ENCODE measurements at regions not wholly inside any gene's neighbourhood (a gene's known extent, or its start where the extent isn't known, plus 50 kb on each side); places are given as distances from the start of the nearest gene placed in this dataset.

GRCh38 chr5:130277002-130277401, 372.7 kb downstream of the CHSY3 start:
- Histone ChIP-seq H3K36me3 (ENCODE audit: insufficient read depth, low read length) (no peaks in the 10 kb centered on the region), H3K4me1 (ENCODE audit: insufficient read depth, low read length) (peaks cover 21% of the 10 kb centered on the region), H2AFZ (ENCODE audit: low read length) (no peak overlapping the region), H3K27me3 (ENCODE audit: insufficient read depth, low read length) (no peaks in the 10 kb centered on the region), H3K27ac (ENCODE audit: low read depth, low read length) (no peak overlapping the region), H3K4me3 (ENCODE audit: insufficient read depth, low read length) (no peak overlapping the region), H3K9me3 (ENCODE audit: low read depth, low read length) (no peaks in the 10 kb centered on the region), H4K20me1 (ENCODE audit: insufficient read depth, low read length) (no peaks in the 10 kb centered on the region), H3K4me2 (ENCODE audit: insufficient read depth, low read length) (no peak overlapping the region), H3K79me2 (ENCODE audit: insufficient read depth, low read length) (no peaks in the 10 kb centered on the region)
- no peak for DNase-seq (ENCODE audit: insufficient read length, low spot score, missing footprints)
- TF ChIP-seq, protein P1, sequence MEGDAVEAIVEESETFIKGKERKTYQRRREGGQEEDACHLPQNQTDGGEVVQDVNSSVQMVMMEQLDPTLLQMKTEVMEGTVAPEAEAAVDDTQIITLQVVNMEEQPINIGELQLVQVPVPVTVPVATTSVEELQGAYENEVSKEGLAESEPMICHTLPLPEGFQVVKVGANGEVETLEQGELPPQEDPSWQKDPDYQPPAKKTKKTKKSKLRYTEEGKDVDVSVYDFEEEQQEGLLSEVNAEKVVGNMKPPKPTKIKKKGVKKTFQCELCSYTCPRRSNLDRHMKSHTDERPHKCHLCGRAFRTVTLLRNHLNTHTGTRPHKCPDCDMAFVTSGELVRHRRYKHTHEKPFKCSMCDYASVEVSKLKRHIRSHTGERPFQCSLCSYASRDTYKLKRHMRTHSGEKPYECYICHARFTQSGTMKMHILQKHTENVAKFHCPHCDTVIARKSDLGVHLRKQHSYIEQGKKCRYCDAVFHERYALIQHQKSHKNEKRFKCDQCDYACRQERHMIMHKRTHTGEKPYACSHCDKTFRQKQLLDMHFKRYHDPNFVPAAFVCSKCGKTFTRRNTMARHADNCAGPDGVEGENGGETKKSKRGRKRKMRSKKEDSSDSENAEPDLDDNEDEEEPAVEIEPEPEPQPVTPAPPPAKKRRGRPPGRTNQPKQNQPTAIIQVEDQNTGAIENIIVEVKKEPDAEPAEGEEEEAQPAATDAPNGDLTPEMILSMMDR (IDR thresholded peaks at IDR 0.05; ENCODE audit: extremely low read depth, low read depth, low read length): no peak

DNA sequence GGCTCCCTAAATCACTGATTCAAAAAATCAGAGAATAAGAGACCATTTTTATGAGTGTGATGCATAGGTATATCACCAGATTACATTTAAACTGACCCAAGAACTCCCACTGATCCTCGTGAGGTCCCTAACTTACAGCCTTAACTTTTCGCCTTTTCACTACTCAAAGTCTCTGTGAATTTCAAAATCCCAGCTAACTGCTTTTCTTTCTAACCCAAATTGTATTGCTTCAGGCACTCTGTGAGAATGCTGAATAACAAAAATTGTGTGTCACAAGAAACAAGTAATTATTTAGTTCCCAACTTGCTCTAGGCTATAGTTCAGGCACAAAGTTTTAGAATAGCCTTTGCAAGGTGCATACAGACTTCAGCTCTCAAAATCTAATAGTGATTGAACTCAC, 368.6 kb downstream of the CHSY3 start:
- Histone ChIP-seq H3K27ac (ENCODE audit: low read depth, low read length) (no peak overlapping the region), H3K4me2 (ENCODE audit: insufficient read depth, low read length) (no peak overlapping the region), H3K36me3 (ENCODE audit: insufficient read depth, low read length) (no peaks in the 10 kb centered on the region), H3K9me3 (ENCODE audit: low read depth, low read length) (no peaks in the 10 kb centered on the region), H3K79me2 (ENCODE audit: insufficient read depth, low read length) (no peaks in the 10 kb centered on the region), H3K4me1 (ENCODE audit: insufficient read depth, low read length) (no peaks in the 10 kb centered on the region), H3K4me3 (ENCODE audit: insufficient read depth, low read length) (no peak overlapping the region), H4K20me1 (ENCODE audit: insufficient read depth, low read length) (no peaks in the 10 kb centered on the region), H3K27me3 (ENCODE audit: insufficient read depth, low read length) (no peaks in the 10 kb centered on the region), H2AFZ (ENCODE audit: low read length) (no peak overlapping the region)
- peak; percentile 10 for DNase-seq (ENCODE audit: insufficient read length, low spot score, missing footprints)
- TF ChIP-seq, protein P1 (IDR thresholded peaks at IDR 0.05; ENCODE audit: extremely low read depth, low read depth, low read length): no peak

DNA sequence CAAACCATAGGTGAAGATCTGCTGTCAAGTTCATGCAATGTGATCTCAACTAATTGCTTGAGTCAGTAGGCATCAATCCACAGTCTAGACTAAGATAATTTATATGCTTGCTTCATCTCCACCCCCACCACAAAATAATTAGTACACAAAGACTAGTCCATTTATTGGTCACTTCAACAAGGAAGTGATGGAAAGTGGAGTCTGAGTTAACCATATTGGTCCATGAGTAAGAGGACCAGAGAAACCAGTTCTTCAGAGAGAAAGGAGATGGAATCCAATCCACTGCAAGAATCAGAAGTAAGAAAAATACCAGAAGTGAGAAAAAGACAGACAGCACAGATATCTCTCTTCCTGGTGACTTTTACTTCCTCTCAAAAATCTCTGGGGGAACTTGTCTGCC, 366.5 kb downstream of the CHSY3 start:
- no peak overlapping the region for H3K4me3 ChIP-seq (ENCODE audit: insufficient read depth, low read length)
- no peaks in the 10 kb centered on the region for H3K27me3 ChIP-seq (ENCODE audit: insufficient read depth, low read length)
- no peaks in the 10 kb centered on the region for H3K4me1 ChIP-seq (ENCODE audit: insufficient read depth, low read length)
- H4K20me1 ChIP-seq (ENCODE audit: insufficient read depth, low read length): no peaks in the 10 kb centered on the region
- H3K36me3 ChIP-seq (ENCODE audit: insufficient read depth, low read length): no peaks in the 10 kb centered on the region
- no peaks in the 10 kb centered on the region for H3K9me3 ChIP-seq (ENCODE audit: low read depth, low read length)
- TF ChIP-seq, protein P1 (IDR thresholded peaks at IDR 0.05; ENCODE audit: extremely low read depth, low read depth, low read length): no peak
- no peak for DNase-seq (ENCODE audit: insufficient read length, low spot score, missing footprints)
- no peak overlapping the region for H2AFZ ChIP-seq (ENCODE audit: low read length)
- no peaks in the 10 kb centered on the region for H3K79me2 ChIP-seq (ENCODE audit: insufficient read depth, low read length)
- H3K4me2 ChIP-seq (ENCODE audit: insufficient read depth, low read length): no peak overlapping the region
- H3K27ac ChIP-seq (ENCODE audit: low read depth, low read length): no peak overlapping the region

GRCh38 chr5:130268489-130268888, 364.2 kb downstream of the CHSY3 start:
- no peak overlapping the region for H3K4me2 ChIP-seq (ENCODE audit: insufficient read depth, low read length)
- no peak for DNase-seq (ENCODE audit: insufficient read length, low spot score, missing footprints)
- H2AFZ ChIP-seq (ENCODE audit: low read length): no peak overlapping the region
- no peaks in the 10 kb centered on the region for H3K27me3 ChIP-seq (ENCODE audit: insufficient read depth, low read length)
- no peaks in the 10 kb centered on the region for H3K36me3 ChIP-seq (ENCODE audit: insufficient read depth, low read length)
- no peaks in the 10 kb centered on the region for H3K9me3 ChIP-seq (ENCODE audit: low read depth, low read length)
- H3K79me2 ChIP-seq (ENCODE audit: insufficient read depth, low read length): no peaks in the 10 kb centered on the region
- no peaks in the 10 kb centered on the region for H3K4me1 ChIP-seq (ENCODE audit: insufficient read depth, low read length)
- H3K27ac ChIP-seq (ENCODE audit: low read depth, low read length): no peak overlapping the region
- no peak overlapping the region for H3K4me3 ChIP-seq (ENCODE audit: insufficient read depth, low read length)
- no peaks in the 10 kb centered on the region for H4K20me1 ChIP-seq (ENCODE audit: insufficient read depth, low read length)
- TF ChIP-seq, protein P1 (IDR thresholded peaks at IDR 0.05; ENCODE audit: extremely low read depth, low read depth, low read length): no peak
